GM19463 (cell line): ENCODE measurements at regions not wholly inside any gene's neighbourhood (a gene's known extent, or its start where the extent isn't known, plus 50 kb on each side); places are given as distances from the start of the nearest gene placed in this dataset.

Source experiments
- ATAC-seq: cut with Tn5 transposase; IDR thresholded peaks from one replicate; pipeline ENCODE4 v1.9.1; 2021; ENCODE audit warnings: mild to moderate bottlenecking, moderate library complexity; ENCODE audit not compliant: unreplicated experiment

DNA sequence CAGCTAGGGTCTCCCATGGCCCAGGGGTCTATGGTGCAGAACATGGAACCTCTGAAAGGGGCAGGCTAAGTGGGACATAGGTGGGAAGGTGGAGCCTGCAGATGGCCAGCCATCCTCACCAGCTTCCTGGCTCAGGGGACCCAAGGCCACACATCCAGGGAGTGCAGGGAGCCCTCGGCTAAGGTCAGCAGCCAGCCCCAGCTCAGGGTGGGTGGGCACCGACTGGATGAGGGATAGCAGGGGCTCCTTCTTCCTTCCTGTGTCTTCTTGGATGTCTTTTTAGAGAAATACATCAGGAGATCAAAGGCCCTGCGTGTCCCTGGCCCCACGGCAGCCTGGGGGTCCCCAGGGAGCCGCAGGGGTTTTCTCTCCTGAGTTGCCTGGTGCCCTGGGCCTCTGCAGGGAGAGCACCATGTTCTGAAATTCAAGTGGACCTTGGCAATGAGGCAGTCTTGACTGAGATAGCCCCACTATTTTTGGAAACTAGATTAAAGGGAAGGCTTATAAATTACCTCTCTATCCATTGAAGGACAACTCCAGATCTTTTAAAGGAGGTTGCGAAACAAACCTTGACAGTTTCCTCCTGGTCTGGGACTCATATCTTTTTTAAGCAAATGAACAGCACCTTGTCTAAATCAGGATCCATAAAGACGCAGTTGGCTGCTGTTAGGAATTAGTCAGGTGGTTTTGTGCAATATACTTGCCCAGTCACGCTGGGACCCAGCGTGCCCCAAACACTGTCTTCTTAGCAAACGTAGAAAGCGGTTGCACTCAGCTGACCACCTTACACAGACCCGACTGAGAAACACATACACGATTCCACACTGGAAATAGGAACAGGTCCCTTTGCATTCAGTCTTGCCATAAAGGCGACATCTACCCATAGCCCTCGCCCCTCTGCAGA, 242.3 kb downstream of the TOMM20 start:
- no peak for ATAC-seq

DNA sequence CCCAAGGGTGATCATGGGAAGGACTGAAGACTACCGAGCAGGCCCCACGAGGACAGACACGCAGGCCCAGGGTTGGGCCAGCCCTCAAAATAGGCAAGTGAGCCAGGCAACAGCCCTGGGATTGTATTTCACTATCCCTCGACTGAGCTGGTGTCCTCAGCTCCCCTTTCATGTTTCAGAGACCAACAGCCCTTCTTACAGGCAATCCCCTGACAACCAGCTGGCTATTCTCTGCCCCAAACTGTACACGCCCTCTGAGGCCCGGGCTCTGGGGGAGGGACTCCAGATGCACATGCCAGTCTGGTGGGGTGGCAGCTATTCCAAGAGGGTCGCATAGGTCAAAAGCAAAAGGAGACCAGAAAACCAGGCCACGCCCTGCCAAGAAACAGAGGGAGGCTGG, 243.0 kb downstream of the TOMM20 start:
- no peak for ATAC-seq

DNA sequence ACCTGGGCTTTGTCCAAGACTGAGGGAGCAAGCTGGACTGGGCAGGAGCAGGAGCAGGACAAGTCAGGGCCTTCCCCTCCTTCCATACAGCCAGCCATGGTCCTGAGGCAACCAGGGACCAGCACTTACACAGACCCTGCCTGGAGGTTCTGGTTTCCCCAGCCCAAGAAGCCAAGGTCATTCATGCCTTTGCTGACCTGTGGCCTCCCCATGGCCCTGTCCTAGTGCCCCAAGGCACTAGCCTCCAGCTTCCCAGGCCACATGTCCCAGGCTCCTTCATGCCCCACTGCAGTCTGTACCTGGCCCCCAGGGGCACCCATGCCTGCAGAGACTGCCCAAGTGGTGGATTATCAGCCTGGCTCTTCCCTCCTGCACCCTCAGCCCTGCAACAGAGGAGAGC, 243.9 kb downstream of the TOMM20 start:
- no peak for ATAC-seq

DNA sequence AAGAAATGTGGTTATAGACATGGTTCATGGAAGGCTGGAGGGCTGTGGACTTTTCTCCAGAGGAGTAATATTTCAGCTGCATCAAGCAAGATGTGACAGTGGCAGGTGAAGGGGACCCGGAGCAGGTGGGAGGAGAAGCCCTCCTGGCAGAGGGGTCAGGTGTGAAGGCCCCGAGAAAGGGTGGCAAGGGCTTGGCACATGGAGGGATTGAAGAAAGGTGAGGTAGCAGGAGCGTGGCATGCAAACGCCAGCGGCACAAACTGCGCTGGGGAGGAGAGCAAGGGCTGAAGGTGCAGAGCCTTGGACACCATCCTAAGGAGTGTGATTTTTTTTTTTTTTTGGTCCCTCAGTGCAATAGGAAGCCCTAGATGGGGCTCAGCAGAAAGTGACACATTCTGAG, 244.6 kb downstream of the TOMM20 start:
- ATAC-seq = no peak

DNA sequence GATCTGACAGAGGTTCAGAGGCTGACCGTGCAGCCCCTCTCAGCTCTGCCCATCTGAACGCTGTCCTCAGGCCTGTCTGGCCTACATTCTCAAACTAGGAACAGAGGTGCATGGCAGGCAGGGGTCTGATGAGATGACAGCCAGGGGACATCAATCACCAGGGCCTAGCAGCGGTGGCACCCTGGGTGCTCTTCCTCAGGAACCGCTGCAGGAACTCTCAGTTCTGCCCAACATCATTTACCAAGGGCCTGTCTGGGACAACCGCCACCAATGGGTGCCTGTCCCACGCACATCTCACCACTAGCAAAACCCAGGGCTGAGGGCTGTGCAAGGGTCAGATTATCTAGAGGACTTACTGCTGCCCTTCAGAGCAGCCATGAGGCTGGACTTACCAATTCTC, 245.7 kb downstream of the TOMM20 start:
- ATAC-seq = no peak

DNA sequence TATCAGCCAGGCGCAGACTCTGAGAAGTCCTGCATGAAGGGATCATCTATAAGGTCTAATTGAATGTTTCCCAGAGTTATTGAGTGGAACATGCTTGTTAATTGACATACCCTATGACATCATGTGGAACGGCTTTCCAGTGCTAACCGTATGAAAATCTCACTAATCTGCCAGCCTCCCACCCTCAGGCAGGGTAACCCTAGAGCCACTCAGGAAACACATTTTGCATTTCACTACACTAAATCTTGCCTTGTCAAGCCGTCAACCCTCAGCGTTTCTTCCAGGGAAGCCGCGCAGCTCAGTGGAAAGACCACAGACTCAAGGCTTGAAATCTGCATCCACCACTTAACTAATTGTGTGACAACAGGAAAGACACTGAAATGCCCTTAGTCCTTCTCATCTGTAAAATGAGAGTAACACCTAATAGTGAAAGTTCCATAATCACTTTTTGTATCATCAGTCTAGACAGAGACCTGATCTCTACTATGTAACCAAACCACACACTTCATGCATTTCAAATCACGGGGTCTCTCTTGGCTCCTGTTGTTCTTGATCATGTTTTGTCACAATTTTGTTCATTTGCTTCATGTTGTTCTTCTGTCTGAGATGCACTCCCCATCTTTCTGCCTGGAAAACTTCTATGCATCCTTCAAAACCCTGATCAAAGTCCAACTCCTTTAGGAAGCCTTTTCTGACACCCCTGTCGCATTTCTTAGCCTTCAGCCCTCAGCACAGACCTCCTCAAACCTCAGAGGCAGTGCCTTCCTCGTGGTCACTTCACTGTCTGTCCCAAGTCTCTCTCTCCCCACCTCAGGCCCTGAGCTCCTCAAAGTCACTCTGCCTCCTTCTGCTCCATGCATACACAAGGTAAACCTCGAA, 246.5 kb downstream of the TOMM20 start:
- ATAC-seq = peak; percentile 86

DNA sequence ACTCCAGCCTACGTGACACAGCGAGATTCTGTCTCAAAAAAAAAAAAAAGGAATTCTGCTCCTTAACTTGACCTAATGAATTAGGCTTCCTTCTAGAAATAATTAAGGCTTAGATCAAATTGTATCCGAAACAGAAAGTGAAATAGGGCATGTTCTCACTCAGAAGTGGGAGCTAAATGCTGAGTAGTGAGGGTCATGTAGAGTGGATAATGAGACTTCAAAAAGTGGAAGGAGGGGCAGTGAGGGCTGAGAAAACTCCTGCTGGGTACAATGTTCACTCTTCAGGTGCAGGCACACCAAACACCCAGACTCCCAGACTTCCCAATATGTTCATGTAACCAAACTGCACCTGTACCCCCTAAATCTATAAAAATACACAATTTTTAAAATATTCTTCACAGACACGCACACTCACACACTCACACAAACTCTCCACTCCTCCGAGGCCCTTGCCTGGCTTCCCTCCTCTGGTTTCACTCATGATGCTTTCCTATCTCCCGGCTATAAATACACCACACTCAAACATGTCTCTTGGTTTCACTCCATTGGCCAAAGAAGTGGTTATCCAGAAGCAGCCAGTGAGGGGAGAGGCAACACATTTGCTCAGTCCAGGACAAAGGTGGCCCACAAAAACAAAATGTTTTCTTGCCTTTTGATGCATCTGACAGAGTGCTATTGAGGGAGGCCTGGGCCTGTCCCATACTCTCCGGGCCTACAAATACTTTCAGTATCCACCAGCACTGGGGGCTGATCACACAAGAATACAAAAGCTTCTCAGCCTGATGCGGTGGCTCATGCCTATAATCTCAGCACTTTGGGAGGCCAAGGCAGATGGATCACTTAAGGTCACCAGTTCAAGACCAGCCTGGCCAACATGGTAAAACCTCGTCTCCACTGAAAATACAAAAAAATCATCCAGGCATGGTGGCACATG, 249.2 kb downstream of the TOMM20 start:
- no peak for ATAC-seq

DNA sequence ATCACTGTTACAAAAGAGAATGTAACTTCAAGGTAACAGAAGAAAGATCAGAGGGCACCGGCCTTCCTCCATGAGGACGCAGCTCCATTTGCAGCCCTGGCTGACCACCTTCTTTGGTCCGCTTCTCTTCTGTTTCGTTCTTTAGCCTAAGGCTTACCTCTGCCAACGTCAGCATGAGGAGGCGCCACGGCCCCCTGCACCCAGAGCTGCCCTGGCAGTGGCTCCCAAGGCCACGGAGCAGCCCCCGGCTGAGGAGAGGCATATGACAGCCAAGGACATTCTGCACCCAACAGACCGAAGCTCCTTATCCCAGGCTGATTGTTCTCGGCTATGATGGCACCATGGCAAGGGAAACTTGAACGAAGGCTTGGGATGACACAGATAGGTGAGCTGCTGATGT, 250.3 kb downstream of the TOMM20 start:
- ATAC-seq = no peak

DNA sequence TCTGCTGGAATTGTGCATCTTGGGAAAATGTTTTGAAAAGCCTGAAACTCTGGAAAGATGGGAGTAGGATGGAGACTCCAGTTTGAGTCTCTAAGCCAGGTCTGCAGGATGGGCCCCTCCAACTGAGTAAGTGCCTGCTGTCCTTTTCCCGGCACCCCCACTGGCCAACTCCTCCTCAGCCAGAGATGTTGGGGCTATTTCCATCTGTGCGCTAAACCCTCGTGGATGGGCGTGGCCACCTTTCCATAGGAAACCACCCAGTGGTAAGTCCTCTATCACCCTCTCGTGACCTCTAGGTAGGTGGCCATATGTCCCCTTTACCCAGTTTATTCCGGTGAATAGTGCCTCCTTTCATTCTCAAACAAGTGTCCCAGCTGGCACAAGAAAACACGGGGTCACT, 250.9 kb downstream of the TOMM20 start:
- no peak for ATAC-seq

DNA sequence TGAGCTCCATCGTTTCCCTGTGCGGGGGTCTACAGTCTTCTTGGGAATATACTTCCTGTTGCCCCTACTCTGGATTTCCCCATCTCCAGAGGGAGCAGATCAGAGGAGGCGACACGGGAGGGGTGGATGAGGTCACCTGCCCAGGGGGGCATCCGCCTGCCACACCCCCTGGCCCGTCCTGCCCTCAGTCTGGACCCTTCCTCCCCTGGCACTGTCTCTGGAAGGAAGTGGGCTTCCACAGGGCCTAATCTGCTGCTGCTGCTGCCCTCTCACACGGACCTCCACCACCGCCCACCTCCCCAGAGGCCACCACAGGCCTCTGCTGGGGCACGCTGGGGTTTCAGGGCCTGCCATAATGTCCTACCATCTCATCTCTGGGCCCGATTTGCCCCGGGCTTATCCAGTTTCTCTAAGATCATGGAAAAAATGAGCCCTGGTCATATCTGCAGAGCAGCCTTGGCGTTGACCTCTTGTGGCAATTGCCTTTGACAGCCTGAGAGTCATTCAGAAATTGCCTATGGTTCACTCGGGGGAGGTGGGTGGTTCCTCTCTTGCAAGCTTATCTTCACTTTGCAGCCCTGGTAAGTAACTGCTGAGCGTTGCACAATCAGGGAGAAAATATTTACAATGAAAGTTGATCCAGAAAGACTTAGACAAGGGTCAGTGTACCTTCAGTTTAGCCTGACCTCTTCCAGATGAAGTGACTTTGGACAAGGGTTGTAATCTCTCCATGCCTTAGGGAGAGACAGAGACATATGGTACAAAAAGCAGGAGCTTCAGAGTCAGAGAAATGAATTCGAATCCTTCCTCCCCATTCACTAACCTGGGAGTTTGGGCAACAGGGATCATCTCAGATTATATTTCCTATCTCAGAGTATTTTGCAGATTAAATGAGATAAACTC, 252.4 kb downstream of the TOMM20 start:
- ATAC-seq = no peak

DNA sequence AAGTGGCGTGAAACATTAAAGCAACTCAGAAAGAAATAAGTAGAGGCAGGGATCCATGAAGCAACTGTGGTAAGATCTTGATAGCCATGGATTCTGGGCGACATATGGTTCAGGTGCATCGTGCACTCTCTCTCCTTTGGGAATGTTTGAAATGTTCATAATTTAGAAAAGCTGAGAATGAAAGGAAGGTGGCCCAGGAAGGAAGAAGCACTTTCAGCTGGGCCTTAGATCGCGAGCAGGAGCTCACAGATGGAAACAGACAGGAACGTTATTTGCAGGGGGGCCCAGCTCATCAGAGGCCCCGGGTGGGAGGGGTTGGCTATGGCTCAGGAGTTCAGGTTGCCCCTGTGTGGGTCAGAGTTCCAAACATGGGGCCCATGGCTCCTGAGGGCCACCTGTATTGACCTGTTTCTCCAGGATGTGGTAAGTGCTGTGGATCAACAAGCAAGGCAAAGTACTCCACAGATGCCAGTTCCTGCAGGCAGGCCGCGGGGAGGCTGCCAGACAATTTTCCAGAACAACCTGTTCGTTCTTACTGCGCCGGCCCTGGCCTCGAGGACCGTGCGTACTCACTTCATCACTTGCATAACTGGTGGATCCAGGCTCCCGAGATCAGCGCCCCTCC, 253.2 kb downstream of the TOMM20 start:
- ATAC-seq = no peak

DNA sequence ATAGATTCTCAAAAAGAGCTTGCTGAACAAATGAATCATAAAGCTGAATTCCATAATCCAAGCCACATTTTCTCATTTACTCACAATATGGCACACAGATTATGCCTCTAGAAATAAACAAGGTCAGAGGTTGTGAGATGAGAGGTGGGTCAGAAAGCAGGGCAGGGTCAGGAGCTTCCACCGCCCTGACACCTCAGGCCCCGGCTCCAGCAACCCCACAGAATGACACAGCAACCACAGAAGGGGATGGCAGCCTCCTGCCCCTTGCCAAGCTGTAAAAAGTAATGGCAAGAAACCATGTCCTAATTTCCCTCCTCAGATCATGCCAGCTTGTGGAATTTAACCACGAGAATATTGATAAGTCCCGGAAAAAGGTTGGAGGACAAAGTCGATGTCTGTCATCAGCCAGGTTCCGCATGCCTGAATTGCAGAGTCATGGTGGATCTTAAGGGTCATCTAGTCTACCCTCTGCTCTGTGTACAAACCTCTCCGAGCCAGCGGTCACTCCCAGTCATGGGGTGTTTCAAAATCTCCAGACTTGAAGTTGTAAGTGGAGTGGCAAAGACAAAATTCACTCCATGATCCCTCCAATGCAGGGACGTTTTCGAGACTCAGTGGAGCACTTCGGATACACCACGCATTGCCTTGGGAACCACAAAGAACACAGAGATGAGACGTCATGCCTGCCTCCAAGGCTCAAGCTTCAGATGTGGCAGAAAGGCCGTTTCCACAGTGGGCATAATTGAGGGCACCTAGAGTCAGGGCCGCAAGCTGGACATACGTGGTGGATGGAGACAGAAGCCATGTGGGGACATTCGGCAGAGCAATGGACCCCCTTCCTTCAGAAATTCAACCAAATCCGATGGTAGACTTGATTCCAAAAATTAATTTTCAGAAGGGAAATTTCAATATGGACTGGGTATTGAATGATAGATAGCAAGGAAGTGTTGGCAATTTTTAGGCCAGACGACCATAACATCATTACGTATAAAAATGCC, 254.0 kb downstream of the TOMM20 start:
- ATAC-seq = no peak

DNA sequence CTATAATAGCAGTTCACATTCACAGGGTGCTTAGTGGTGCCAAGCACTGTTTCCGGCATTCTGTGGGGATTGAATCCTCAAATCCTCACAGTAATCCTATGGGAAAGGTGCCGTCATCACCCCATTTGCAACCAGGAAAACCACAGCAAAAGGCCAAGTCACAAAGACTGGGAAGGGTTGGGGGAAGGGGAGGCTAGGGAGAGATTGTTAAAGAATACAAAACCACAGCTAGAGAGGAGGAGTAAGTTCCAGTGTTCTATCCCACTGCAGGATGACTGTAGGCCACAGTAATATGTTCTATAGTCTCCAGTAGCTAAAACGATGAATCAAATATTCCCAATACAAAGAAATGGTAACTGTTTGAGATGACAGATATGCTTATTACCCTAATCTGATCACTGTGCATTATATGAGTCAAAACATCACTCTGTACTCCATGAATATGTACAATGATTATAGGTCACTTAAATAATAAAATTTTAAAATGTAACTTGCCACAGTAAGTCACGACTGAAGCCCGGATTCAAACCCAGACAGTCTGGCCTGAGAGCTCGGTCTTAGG, 256.8 kb downstream of the TOMM20 start:
- no peak for ATAC-seq

DNA sequence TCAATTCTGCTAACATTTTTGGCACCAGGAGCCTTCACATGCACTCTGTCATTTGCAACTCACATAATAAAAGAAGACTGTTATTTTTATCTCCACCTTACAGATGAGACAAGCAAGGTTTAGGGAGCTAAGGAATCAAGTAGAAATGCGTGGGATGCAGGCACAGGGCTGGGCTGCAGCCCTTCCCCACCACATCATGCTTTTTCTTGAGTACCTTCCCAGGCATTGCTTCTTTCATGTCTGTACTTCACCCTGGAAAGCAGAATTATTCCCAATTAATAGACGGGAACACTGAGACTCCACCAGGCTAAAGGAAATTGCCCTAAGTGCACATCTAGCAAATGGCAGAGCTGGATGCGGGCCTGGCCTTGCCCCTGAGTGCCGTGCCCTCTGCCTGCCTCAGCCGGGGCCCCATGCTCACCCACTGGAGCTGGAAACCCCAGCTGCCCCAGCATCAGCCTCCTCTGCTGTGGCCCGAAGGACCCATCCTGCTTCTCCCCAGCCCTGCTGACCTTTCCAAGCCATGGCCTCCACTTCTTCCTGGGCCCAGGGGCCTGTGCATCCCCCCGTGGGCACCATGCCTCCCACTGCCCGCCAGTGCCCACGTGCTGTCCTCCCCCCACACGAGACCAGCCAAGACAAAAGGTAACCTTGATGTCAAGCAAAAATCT, 257.5 kb downstream of the TOMM20 start:
- ATAC-seq = no peak

DNA sequence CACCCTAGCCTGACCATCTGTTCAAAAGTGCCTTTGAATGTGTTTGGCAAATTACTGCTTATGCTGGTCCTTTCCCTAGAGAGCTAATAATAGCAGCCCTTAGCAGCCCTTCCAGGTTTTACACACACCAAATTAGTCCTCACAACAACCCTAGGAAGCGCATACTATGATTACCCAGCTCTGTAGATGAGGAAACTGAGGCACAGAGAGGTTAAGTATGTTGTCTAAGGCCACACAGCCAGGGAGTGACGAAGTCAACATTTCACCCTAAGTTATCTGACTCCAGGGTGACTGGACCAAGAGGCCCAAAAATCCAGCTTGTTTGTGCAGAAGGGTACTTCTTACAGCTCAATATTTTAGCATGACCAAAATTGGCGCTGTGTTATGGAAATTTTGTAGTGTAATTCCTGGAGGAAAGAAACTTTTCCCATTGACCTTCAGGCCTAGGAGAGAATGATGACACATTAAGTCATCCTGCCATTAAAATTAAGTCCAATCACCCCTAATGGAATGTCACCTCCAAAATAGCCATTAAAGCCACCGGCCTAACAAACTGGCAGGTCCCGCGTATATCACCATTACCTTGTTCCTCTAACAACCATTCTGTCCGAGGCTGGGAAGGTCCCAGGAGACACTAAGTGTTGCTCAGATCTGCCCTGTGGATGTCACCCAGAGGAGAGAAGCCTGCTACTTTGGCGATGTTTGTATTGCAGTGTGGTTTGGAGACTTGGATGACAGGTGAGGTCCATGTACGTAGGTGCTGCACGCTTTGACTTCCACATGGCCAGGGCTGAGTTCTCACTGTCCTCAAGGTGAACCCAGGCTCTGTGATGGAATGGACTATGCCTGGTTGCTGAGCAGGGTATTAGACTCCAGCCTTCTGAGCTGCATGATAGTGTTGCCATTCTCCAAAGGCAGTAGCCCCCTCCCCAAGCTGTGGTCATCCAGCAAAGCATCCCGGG, 258.3 kb downstream of the TOMM20 start:
- no peak for ATAC-seq
